ENCODE measurements at regions not wholly inside any gene's neighbourhood (a gene's known extent, or its start where the extent isn't known, plus 50 kb on each side); places are given as distances from the start of the nearest gene placed in this dataset.

DNA sequence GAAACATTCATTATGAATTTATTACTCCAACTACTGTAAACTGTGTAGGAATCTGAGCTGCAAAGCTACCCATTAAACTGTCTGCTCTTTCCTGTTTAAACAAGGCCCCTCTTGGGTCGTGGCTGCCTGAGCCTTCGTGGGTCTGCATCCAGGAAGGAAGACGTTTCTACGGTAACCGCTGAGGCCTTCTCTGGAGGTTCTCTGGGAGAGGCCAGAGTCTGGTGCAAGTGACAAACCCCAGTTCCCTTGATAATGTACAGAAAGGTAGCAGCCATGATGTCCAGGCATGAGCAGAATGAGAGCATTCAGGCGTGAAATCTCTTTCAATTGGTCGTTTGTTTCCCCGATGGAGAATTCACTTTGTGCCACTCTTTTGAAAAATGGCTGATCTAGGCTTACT is 350.2 kb downstream of the PLPP3 start:
- no peak overlapping the region for H3K27ac Mint-ChIP-seq
- no peaks in the 10 kb centered on the region for H3K36me3 Mint-ChIP-seq (ENCODE audit: low read depth)
- H3K27me3 ChIP-seq (ENCODE audit: control insufficient read depth, insufficient read depth, low read length, poor library complexity, severe bottlenecking): peaks cover 19% of the 10 kb centered on the region
- H3K27me3 Mint-ChIP-seq (ENCODE audit: insufficient read depth): peaks cover 10% of the 10 kb centered on the region
- H3K9ac ChIP-seq (ENCODE audit: extremely low read depth, low read length, poor library complexity, severe bottlenecking): no peak overlapping the region
- H3K4me1 ChIP-seq (ENCODE audit: control insufficient read depth, insufficient read depth, low read length): no peaks in the 10 kb centered on the region
- H3K4me3 Mint-ChIP-seq: no peak overlapping the region
- no peaks in the 10 kb centered on the region for H3K9me3 ChIP-seq (ENCODE audit: control insufficient read depth, low read length)
- no peak overlapping the region for H3K4me3 ChIP-seq (ENCODE audit: low read length)
- H3K9me3 Mint-ChIP-seq: no peaks in the 10 kb centered on the region
- TF ChIP-seq, protein P1, sequence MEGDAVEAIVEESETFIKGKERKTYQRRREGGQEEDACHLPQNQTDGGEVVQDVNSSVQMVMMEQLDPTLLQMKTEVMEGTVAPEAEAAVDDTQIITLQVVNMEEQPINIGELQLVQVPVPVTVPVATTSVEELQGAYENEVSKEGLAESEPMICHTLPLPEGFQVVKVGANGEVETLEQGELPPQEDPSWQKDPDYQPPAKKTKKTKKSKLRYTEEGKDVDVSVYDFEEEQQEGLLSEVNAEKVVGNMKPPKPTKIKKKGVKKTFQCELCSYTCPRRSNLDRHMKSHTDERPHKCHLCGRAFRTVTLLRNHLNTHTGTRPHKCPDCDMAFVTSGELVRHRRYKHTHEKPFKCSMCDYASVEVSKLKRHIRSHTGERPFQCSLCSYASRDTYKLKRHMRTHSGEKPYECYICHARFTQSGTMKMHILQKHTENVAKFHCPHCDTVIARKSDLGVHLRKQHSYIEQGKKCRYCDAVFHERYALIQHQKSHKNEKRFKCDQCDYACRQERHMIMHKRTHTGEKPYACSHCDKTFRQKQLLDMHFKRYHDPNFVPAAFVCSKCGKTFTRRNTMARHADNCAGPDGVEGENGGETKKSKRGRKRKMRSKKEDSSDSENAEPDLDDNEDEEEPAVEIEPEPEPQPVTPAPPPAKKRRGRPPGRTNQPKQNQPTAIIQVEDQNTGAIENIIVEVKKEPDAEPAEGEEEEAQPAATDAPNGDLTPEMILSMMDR (conservative IDR thresholded peaks at IDR 0.05): no peak
- H3K27ac ChIP-seq (ENCODE audit: low read depth, low read length): peak overlapping the region; percentile 69
- no peaks in the 10 kb centered on the region for H3K36me3 ChIP-seq (ENCODE audit: control insufficient read depth, insufficient read depth, low read length)
- H3K4me1 Mint-ChIP-seq: no peaks in the 10 kb centered on the region
- 71 to 84% methylated on average over 8 of the region's 8 CpGs for WGBS, 2 experiments (ENCODE audit: insufficient coverage in 1 of 2, insufficient read length in 1 of 2)
- peak; percentile 49 for DNase-seq

DNA sequence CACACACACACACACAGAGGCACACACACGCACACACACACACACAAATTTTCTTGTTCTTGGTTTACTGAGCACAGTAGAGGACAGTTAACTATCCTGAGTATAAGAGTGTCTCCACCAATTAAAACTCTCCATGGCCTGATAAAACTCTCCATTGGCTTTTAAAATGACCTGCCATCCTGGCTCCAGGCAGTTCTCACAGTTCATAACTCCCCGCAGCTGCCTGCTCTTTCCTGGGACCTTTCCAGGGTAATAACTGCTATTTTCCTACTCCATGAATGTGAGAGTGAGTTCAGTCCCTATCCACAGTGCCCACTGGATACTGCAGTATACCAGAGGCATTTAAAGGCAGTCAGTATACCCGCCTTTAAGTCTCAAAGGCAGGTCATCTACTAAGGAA is 351.5 kb downstream of the PLPP3 start:
- H3K4me1 Mint-ChIP-seq: no peaks in the 10 kb centered on the region

DNA sequence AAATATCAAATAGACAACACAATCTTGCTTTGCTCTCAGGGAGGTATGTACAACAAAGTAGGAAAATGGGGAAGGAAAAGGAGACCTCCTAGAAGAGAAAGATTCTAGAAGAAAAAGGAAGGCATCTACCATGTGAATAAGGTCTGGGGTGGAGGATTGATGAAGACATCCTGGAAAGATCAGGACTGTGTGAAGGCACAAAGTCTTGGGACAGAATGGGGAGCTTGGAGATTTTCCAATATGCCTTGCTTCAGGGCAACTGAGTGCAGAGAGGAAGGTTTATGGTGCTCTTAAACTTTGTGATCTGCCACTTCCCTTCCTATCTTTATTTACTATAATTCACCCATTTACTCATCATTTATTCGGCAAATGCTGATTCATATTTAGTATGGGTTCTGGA is 352.0 kb downstream of the PLPP3 start:
- H3K36me3 Mint-ChIP-seq (ENCODE audit: low read depth): no peaks in the 10 kb centered on the region
- peaks cover 10% of the 10 kb centered on the region for H3K27me3 Mint-ChIP-seq (ENCODE audit: insufficient read depth)
- no peak for DNase-seq
- no peak overlapping the region for H3K4me3 Mint-ChIP-seq
- no peaks in the 10 kb centered on the region for H3K36me3 ChIP-seq (ENCODE audit: control insufficient read depth, insufficient read depth, low read length)
- H3K4me3 ChIP-seq (ENCODE audit: low read length): no peak overlapping the region
- no peaks in the 10 kb centered on the region for H3K4me1 Mint-ChIP-seq
- H3K27ac Mint-ChIP-seq: no peak overlapping the region
- H3K9me3 ChIP-seq (ENCODE audit: control insufficient read depth, low read length): no peaks in the 10 kb centered on the region
- H3K27me3 ChIP-seq (ENCODE audit: control insufficient read depth, insufficient read depth, low read length, poor library complexity, severe bottlenecking): peaks cover 16% of the 10 kb centered on the region
- no peaks in the 10 kb centered on the region for H3K9me3 Mint-ChIP-seq
- WGBS, 2 experiments (ENCODE audit: insufficient coverage in 1 of 2, insufficient read length in 1 of 2): 100% methylated on average over 1 of the region's 1 CpG
- H3K27ac ChIP-seq (ENCODE audit: low read depth, low read length): no peak overlapping the region
- TF ChIP-seq, protein P1 (conservative IDR thresholded peaks at IDR 0.05): no peak
- no peaks in the 10 kb centered on the region for H3K4me1 ChIP-seq (ENCODE audit: control insufficient read depth, insufficient read depth, low read length)
- H3K9ac ChIP-seq (ENCODE audit: extremely low read depth, low read length, poor library complexity, severe bottlenecking): no peak overlapping the region

More for the DNA sequence above, 351.5 kb downstream of the PLPP3 start:
- Mint-ChIP-seq H3K27me3 (ENCODE audit: insufficient read depth) (peaks cover 10% of the 10 kb centered on the region), H3K27ac (no peak overlapping the region), H3K4me3 (no peak overlapping the region), H3K36me3 (ENCODE audit: low read depth) (no peaks in the 10 kb centered on the region), H3K9me3 (no peaks in the 10 kb centered on the region)
- no peak overlapping the region for H3K9ac ChIP-seq (ENCODE audit: extremely low read depth, low read length, poor library complexity, severe bottlenecking)
- WGBS, 2 experiments (ENCODE audit: insufficient coverage in 1 of 2, insufficient read length in 1 of 2): 85 to 100% methylated on average over 2 to 3 of the region's 3 CpGs
- H3K27me3 ChIP-seq (ENCODE audit: control insufficient read depth, insufficient read depth, low read length, poor library complexity, severe bottlenecking): peaks cover 19% of the 10 kb centered on the region
- H3K27ac ChIP-seq (ENCODE audit: low read depth, low read length): no peak overlapping the region
- H3K9me3 ChIP-seq (ENCODE audit: control insufficient read depth, low read length): no peaks in the 10 kb centered on the region
- TF ChIP-seq, protein P1 (conservative IDR thresholded peaks at IDR 0.05): no peak
- no peaks in the 10 kb centered on the region for H3K4me1 ChIP-seq (ENCODE audit: control insufficient read depth, insufficient read depth, low read length)
- H3K36me3 ChIP-seq (ENCODE audit: control insufficient read depth, insufficient read depth, low read length): no peaks in the 10 kb centered on the region
- H3K4me3 ChIP-seq (ENCODE audit: low read length): no peak overlapping the region
- no peak for DNase-seq

Measured in endodermal cell (in vitro differentiated cells).